ENCODE measurements at regions not wholly inside any gene's neighbourhood (a gene's known extent, or its start where the extent isn't known, plus 50 kb on each side); places are given as distances from the start of the nearest gene placed in this dataset.

GRCh38 chr13:99828123-99828522, 143.4 kb downstream of the ZIC5 start:
- Histone ChIP-seq H3K18ac (ENCODE audit: insufficient read length, low read depth, low read length) (no peak overlapping the region), H3K79me2 (ENCODE audit: insufficient read depth, low read length) (no peaks in the 10 kb centered on the region), H2AK5ac (ENCODE audit: insufficient read length, low read length) (no peak overlapping the region), H2BK20ac (ENCODE audit: low read depth, low read length, poor library complexity, severe bottlenecking) (no peak overlapping the region), H3K27ac (ENCODE audit: insufficient read length, low read depth, low read length) (no peak overlapping the region), H4K91ac (ENCODE audit: insufficient read length, low read depth, low read length) (no peak overlapping the region), H4K5ac (ENCODE audit: insufficient read length, low read depth, low read length) (no peak overlapping the region), H3K4me1 (ENCODE audit: insufficient read depth, low read length) (no peaks in the 10 kb centered on the region), H3K9me3 (ENCODE audit: control insufficient read depth, low read depth, low read length) (no peaks in the 10 kb centered on the region), H3T11ph (ENCODE audit: low read length) (no peak overlapping the region), H3K79me1 (ENCODE audit: insufficient read depth, low read depth, low read length, poor library complexity, severe bottlenecking) (no peaks in the 10 kb centered on the region), H4K8ac (replicated peaks; ENCODE audit: insufficient read length, low read depth, low read length) (no peak overlapping the region), H3K14ac (ENCODE audit: insufficient read depth, low read length) (no peak overlapping the region), H3K4me2 (ENCODE audit: insufficient read depth, insufficient read length, low read length) (no peak overlapping the region), H2AFZ (ENCODE audit: low read length) (no peak overlapping the region), H3K27me3 (ENCODE audit: insufficient read depth, low read length) (no peaks in the 10 kb centered on the region), H3K56ac (ENCODE audit: insufficient read length, low read depth, low read length) (no peak overlapping the region), H3K4ac (ENCODE audit: low read depth, low read length) (no peak overlapping the region), H3K23ac (ENCODE audit: insufficient read length, low read depth, low read length) (no peak overlapping the region), H2BK5ac (ENCODE audit: insufficient read length, low read length) (no peak overlapping the region), H3K9ac (ENCODE audit: extremely low read depth, insufficient read length, low read length) (no peak overlapping the region), H2BK12ac (ENCODE audit: insufficient read length, low read depth, low read length) (no peak overlapping the region), H2BK15ac (ENCODE audit: low read depth, low read length) (no peak overlapping the region), H4K20me1 (ENCODE audit: control insufficient read depth, insufficient read depth, insufficient read length) (no peaks in the 10 kb centered on the region), H2BK120ac (ENCODE audit: low read depth, low read length, poor library complexity, severe bottlenecking) (no peak overlapping the region), H3K23me2 (ENCODE audit: insufficient read length, low read depth, low read length, poor library complexity, severe bottlenecking) (no peaks in the 10 kb centered on the region)
- Mint-ChIP-seq H3K27me3 (ENCODE audit: low read depth) (no peaks in the 10 kb centered on the region), H3K36me3 (ENCODE audit: insufficient read depth in 1 of 3, low read depth in 3 of 3) (peaks cover 0 to 2% (median 0%) of the 10 kb centered on the region in 3 experiments; a peak in 1 of 7 replicates), H3K27ac (no peak overlapping the region), H3K9me3 (no peaks in the 10 kb centered on the region), H3K4me3 (no peak overlapping the region), H3K4me1 (peaks cover 9 to 16% of the 10 kb centered on the region in 2 experiments)
- DNase-seq, result no peak
- WGBS (ENCODE audit: extremely low coverage, insufficient read length, low lambda C conversion rate), result no CpG with 5 or more reads among the region's 3 CpGs
- no peak for TF ChIP-seq CTCF (conservative IDR thresholded peaks at IDR 0.05)

Measured in H9 (cell line).